PC-9 (cell line): ENCODE measurements at regions not wholly inside any gene's neighbourhood (a gene's known extent, or its start where the extent isn't known, plus 50 kb on each side); places are given as distances from the start of the nearest gene placed in this dataset.

ENCODE experiments used
- EZH2 ChIP-seq: fragments of 200-600 bp; sonication (generic); IDR thresholded peaks from 2 replicates; pipeline ENCODE4 v1.8.0; 2017; ENCODE audit warnings: antibody characterized with exemption, low read depth
- TF ChIP-seq, protein P1 (sequence below): fragments of 200-600 bp; sonication (generic); conservative IDR thresholded peaks from 2 replicates; pipeline ENCODE4 v1.6.1; 2017; ENCODE audit warnings: mixed run types, antibody characterized with exemption, mild to moderate bottlenecking, moderate library complexity

DNA sequence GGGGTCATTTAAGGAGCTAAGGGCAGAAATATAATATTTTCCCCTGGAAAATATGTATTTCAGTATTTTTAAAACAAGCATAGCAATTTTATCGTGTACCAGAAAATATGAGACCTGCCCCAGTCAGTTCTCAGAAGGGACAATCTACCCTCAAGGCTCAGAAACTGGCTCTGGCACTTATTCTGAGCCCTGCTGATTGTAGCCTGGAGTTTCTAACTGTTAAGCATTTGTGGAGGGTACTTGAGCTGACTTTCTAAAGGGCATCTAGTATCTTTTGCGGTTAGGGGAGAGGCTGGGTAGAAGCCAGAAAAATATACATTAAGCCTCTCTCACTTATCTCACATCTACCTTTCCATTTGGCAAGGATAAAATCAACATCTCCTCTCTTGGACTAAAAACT, 71.3 kb upstream of the FSHB start:
- TF ChIP-seq, protein P1, sequence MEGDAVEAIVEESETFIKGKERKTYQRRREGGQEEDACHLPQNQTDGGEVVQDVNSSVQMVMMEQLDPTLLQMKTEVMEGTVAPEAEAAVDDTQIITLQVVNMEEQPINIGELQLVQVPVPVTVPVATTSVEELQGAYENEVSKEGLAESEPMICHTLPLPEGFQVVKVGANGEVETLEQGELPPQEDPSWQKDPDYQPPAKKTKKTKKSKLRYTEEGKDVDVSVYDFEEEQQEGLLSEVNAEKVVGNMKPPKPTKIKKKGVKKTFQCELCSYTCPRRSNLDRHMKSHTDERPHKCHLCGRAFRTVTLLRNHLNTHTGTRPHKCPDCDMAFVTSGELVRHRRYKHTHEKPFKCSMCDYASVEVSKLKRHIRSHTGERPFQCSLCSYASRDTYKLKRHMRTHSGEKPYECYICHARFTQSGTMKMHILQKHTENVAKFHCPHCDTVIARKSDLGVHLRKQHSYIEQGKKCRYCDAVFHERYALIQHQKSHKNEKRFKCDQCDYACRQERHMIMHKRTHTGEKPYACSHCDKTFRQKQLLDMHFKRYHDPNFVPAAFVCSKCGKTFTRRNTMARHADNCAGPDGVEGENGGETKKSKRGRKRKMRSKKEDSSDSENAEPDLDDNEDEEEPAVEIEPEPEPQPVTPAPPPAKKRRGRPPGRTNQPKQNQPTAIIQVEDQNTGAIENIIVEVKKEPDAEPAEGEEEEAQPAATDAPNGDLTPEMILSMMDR: no peak
- no peak for TF ChIP-seq EZH2
